ENCODE measurements at regions not wholly inside any gene's neighbourhood (a gene's known extent, or its start where the extent isn't known, plus 50 kb on each side); places are given as distances from the start of the nearest gene placed in this dataset.

DNA sequence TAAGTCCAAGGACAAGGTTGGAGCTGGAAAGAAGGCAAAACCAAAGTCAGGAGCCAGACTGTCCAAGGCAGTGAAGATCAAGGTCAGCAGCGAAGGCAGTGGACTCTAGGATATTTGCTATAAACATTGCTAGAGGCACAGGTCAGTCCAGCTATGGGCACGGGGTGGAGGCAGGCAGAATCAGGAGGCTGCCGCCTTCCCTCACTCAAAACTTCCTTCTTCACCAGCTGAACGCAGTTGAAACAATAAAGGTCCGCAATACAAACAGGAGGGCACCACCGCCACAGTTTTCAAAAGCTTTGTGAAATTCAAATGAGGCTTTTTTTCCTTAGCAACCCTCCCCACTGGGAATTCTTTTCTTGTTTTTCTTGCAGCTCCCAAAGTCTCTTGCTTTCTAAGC, 372.4 kb downstream of the NXPE2 start (continued):
- TF ChIP-seq, protein P1, sequence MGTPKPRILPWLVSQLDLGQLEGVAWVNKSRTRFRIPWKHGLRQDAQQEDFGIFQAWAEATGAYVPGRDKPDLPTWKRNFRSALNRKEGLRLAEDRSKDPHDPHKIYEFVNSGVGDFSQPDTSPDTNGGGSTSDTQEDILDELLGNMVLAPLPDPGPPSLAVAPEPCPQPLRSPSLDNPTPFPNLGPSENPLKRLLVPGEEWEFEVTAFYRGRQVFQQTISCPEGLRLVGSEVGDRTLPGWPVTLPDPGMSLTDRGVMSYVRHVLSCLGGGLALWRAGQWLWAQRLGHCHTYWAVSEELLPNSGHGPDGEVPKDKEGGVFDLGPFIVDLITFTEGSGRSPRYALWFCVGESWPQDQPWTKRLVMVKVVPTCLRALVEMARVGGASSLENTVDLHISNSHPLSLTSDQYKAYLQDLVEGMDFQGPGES (IDR thresholded peaks at IDR 0.05; ENCODE audit: low read depth, low read length) = no peak
- TF ChIP-seq TAF1 (IDR thresholded peaks at IDR 0.05; ENCODE audit: borderline replicate concordance, low read depth, low read length) (no peak), YY1 (IDR thresholded peaks at IDR 0.05; ENCODE audit: low read depth) (no peak), FOXJ3 (CRISPR knock-in tag; IDR thresholded peaks at IDR 0.05) (no peak), RXRA (IDR thresholded peaks at IDR 0.05; ENCODE audit: borderline replicate concordance, low read depth) (no peak), POLR2AphosphoS5 (IDR thresholded peaks at IDR 0.05; ENCODE audit: low read depth, low read length) (no peak), FOXM1 (IDR thresholded peaks at IDR 0.05; ENCODE audit: low read depth) (no peak), MXI1 (IDR thresholded peaks at IDR 0.05; ENCODE audit: low read depth, low read length) (no peak), NRF1 (IDR thresholded peaks at IDR 0.05; ENCODE audit: low read depth, low read length) (no peak), EZH2phosphoT487 (IDR thresholded peaks at IDR 0.05; ENCODE audit: borderline replicate concordance, low read depth) (no peak), SIN3A (IDR thresholded peaks at IDR 0.05; ENCODE audit: borderline replicate concordance, low read depth, low read length) (no peak), USF2 (IDR thresholded peaks at IDR 0.05; ENCODE audit: borderline replicate concordance, low read depth, low read length) (no peak), CTCF (IDR thresholded peaks at IDR 0.05) (no peak), EP300 (IDR thresholded peaks at IDR 0.05; ENCODE audit: borderline replicate concordance in 1 of 2, low read depth in 1 of 2, low read length in 1 of 2) (no peak)

DNA sequence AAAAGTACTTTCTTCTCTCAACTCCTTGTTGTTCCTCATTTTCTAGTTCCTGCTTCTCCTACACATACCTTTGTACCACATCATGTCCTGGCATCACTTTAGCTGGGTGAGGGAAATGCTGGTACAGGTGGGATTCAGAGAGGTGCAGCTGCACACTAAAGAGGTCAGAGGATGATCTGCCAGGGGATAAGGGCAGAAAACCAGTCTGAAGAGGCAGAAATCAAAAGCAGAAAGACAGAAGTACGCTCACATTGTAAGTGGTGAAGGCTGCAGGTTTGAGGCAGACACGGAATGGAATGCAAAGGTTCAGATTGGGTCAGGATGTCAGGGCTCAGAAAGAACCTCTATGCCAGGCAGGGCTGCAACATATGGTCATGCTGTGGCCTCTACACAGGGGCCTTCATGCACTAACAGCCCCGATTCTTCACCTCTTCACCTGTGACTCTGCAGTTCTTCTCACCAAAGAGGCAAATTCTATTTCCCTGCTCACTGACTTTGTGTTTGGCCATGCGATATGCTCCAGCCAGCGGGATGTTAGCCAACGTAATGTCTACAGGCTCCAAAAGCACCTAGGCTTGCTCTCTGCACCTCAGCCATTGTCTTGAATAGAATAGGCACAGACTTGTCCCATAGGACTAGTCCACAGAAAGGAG, 373.7 kb downstream of the NXPE2 start:
- no peak for TF ChIP-seq MEF2A (IDR thresholded peaks at IDR 0.05; ENCODE audit: borderline replicate concordance, low read depth)
- TF ChIP-seq CTCF (IDR thresholded peaks at IDR 0.05) = no peak
- no peak for TF ChIP-seq TAF1 (IDR thresholded peaks at IDR 0.05; ENCODE audit: borderline replicate concordance, low read depth, low read length)
- no peak for TF ChIP-seq RXRA (IDR thresholded peaks at IDR 0.05; ENCODE audit: borderline replicate concordance, low read depth)
- TF ChIP-seq RCOR1 (IDR thresholded peaks at IDR 0.05; ENCODE audit: low read length) = no peak
- no peak for TF ChIP-seq GABPA (IDR thresholded peaks at IDR 0.05; ENCODE audit: low read depth)
- TF ChIP-seq FOSL2 (IDR thresholded peaks at IDR 0.05; ENCODE audit: borderline replicate concordance, low read depth) = no peak
- no peak for TF ChIP-seq SMC3 (IDR thresholded peaks at IDR 0.05; ENCODE audit: low read depth, low read length)
- TF ChIP-seq RFX5 (IDR thresholded peaks at IDR 0.05; ENCODE audit: low read length) = no peak
- TF ChIP-seq EZH2phosphoT487 (IDR thresholded peaks at IDR 0.05; ENCODE audit: borderline replicate concordance, low read depth) = no peak
- TF ChIP-seq RAD21 (IDR thresholded peaks at IDR 0.05; ENCODE audit: low read length) = no peak
- TF ChIP-seq EP300 (IDR thresholded peaks at IDR 0.05; ENCODE audit: borderline replicate concordance in 1 of 2, low read depth in 1 of 2, low read length in 1 of 2) = no peak
- TF ChIP-seq SIN3A (IDR thresholded peaks at IDR 0.05; ENCODE audit: borderline replicate concordance, low read depth, low read length) = no peak
- TF ChIP-seq ELF1 (IDR thresholded peaks at IDR 0.05) = no peak
- no peak for TF ChIP-seq MXI1 (IDR thresholded peaks at IDR 0.05; ENCODE audit: low read depth, low read length)
- TF ChIP-seq, protein P1 (IDR thresholded peaks at IDR 0.05; ENCODE audit: low read depth, low read length) = no peak
- TF ChIP-seq CHD2 (IDR thresholded peaks at IDR 0.05; ENCODE audit: low read length, partially characterized antibody) = no peak
- no peak for TF ChIP-seq NRF1 (IDR thresholded peaks at IDR 0.05; ENCODE audit: low read depth, low read length)
- Histone ChIP-seq H3K79me2 (ENCODE audit: insufficient read depth) (no peaks in the 10 kb centered on the region), H3K36me3 (replicated peaks in 1 of 2; ENCODE audit: control insufficient read depth in 1 of 2, insufficient read depth in 2 of 2, low read length in 1 of 2) (no peaks in the 10 kb centered on the region), H3K4me1 (ENCODE audit: control insufficient read depth in 1 of 2, insufficient read depth in 2 of 2, low read depth in 1 of 2, low read length in 1 of 2) (no peaks in the 10 kb centered on the region), H2AFZ (ENCODE audit: low read depth) (no peak overlapping the region), H3K27ac (ENCODE audit: low read depth in 2 of 2, low read length in 1 of 2) (no peak overlapping the region), H3K9me3 (no peaks in the 10 kb centered on the region), H3K9me2 (no peaks in the 10 kb centered on the region), H3K4me2 (no peak overlapping the region), H3F3A (replicated peaks; ENCODE audit: insufficient read depth) (no peaks in the 10 kb centered on the region), H3K27me3 (ENCODE audit: insufficient read depth) (no peaks in the 10 kb centered on the region), H3K4me3 (ENCODE audit: low read depth in 2 of 2, low read length in 1 of 2) (no peak overlapping the region), H4K20me1 (ENCODE audit: insufficient read depth) (no peaks in the 10 kb centered on the region), H3K9ac (no peak overlapping the region)
- DNase-seq = no peak
- ChIA-PET POLR2A (no interaction called here), CTCF (no interaction called here)
- WGBS (ENCODE audit: low lambda C conversion rate) = 26% methylated on average over 5 of the region's 6 CpGs
